ENCODE measurements at regions not wholly inside any gene's neighbourhood (a gene's known extent, or its start where the extent isn't known, plus 50 kb on each side); places are given as distances from the start of the nearest gene placed in this dataset.

DNA sequence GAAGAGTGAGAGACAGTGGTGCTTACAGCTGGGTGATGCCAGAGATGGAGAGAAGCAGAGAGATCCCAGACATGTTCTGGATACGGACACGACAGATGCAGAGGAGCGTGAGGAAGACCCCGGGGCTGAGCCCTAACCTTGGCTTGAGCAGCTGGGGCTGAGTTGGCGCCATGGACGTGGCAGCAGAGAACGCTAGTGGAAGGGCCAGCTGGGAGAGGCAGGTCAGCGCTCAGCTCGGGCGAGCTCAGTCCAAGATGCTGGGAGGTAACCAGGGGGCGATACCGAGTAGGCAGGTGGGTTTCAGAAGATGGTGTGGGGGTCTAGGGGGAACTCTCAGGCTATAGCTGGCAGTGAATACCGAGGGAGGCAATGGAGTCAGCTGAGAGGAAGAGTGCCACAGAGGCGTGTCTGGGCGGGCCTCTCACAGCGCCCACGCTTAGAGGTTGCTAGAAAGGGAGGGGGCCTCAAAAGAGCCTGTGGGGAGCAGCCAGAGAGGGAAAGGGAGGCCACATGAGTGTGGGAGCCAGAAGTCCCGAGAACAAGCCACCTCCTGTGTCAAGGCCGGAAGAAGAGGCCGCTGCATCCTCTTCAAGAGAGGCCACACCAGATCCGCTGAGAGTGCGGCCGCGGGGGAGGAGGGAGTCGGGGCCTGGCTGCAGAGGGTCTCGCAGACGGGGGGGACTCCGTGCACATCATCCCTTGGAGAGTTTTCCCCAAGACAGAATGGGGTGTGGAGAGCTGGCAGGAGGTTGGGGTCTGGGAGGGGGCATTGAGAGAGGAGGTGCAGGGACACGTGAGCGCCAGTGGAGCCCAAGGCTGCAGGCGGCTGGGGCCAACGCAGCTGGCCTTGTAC lies 57.0 kb upstream of the DIO3 start:
- H2AFZ ChIP-seq (ENCODE audit: low read length, unreplicated experiment): no peak overlapping the region
- H3K27ac ChIP-seq (ENCODE audit: low read depth, low read length): no peak overlapping the region
- H3K36me3 ChIP-seq (ENCODE audit: insufficient read depth, low read length): no peaks in the 10 kb centered on the region
- H3K4me1 ChIP-seq (ENCODE audit: control insufficient read depth, insufficient read depth, low read length, unreplicated experiment): no peaks in the 10 kb centered on the region
- H3K27me3 ChIP-seq (ENCODE audit: insufficient read depth, low read length): peaks cover 15% of the 10 kb centered on the region; the same call in 1 of the 2 replicates
- no peaks in the 10 kb centered on the region for H3K79me2 ChIP-seq (ENCODE audit: control insufficient read depth, insufficient read depth, low read length, unreplicated experiment)
- H3K4me3 ChIP-seq (ENCODE audit: low read depth, low read length): no peak overlapping the region

GRCh38 chr14:101505236-101505970 lies 55.9 kb upstream of the DIO3 start:
- Histone ChIP-seq H3K27me3 (ENCODE audit: insufficient read depth, low read length) (peaks cover 9% of the 10 kb centered on the region; the same call in 1 of the 2 replicates), H3K36me3 (ENCODE audit: insufficient read depth, low read length) (no peaks in the 10 kb centered on the region), H3K79me2 (ENCODE audit: control insufficient read depth, insufficient read depth, low read length, unreplicated experiment) (no peaks in the 10 kb centered on the region), H2AFZ (ENCODE audit: low read length, unreplicated experiment) (no peak overlapping the region), H3K27ac (ENCODE audit: low read depth, low read length) (no peak overlapping the region), H3K4me3 (ENCODE audit: low read depth, low read length) (no peak overlapping the region), H3K4me1 (ENCODE audit: control insufficient read depth, insufficient read depth, low read length, unreplicated experiment) (no peaks in the 10 kb centered on the region)

DNA sequence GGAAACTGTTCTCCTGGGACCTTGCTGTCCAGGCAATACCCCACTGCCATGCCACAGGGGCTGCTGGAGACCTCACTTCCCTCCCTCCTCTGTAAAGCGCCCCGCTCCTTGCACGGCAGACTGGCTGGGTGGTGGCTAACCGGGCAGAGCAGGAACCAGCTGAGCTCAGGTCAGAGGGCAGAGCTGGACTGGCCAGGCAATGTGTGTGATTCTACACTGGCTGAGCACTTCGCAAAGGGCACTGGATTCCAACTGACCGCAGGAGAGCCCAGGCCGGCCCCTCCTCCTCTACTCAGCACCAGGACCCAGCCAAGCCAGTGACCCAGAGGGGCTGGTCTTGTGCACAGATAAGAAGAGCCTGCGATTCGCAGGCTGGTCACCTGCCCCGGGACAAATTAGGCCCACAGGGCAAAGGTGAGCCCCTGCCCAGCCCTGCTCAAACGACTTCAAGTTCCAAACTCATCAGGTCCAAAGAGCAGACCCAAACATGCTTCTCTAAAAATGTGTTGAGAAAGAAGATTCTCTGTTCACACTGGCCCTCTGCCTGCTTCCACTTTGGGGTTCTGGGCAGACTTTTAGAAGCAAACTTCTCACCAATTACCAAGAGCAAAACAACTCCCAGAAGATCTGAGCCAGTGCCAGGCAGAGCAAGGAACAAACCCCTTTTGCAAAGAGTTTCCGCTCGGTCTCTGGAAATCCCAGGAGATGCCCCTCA lies 54.9 kb upstream of the DIO3 start:
- Histone ChIP-seq H3K4me1 (ENCODE audit: control insufficient read depth, insufficient read depth, low read length, unreplicated experiment) (no peaks in the 10 kb centered on the region), H3K4me3 (ENCODE audit: low read depth, low read length) (no peak overlapping the region), H3K27ac (ENCODE audit: low read depth, low read length) (no peak overlapping the region), H3K27me3 (ENCODE audit: insufficient read depth, low read length) (0 out of 2 replicates have a peak, but pooled peaks cover 9% of the 10 kb centered on the region), H3K79me2 (ENCODE audit: control insufficient read depth, insufficient read depth, low read length, unreplicated experiment) (no peaks in the 10 kb centered on the region), H3K36me3 (ENCODE audit: insufficient read depth, low read length) (no peaks in the 10 kb centered on the region), H2AFZ (ENCODE audit: low read length, unreplicated experiment) (no peak overlapping the region)

DNA sequence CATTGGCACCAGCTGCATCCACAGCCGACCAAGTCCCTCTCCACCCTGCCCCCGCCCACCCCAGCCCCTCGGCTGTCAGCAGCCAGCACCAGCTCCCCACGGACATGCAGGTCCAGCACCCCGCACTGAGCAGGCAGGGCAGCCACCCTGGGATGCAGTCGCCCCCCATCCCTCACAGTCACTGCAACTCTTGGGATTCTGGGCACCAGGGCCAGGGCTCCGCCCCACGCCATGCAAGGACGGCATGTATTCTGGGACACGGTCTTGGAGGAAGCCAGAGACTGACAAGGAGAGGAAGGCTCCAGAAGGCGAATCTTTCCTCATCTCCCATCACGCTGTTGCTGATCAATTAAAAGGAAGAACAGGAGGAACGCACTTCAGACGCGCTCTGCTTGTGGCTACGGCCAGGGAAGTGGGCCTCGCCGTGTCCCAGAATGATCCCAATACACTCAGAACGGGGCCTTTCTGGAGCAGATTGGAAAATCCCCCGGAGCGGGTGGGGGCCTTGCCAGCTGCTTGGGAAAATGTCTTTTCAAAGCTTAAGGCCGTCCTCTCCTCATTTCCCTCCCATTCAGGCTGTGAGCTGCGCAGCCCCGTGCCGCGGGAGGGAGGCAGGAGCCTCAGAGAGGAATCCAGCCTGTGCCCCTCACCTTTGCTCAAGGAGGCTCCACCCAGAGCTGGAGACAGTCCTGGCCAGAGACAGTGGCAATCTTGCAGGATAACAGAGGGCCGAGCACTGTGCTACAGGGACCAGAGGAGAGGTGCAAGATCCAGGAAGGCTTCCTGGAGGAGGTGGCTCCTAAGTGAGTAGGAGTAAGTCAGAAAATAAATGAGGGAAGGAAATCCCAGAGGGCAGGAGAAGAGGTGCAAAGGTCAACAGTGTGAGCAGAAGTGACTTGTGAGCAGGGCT lies 54.1 kb upstream of the DIO3 start:
- H3K4me3 ChIP-seq (ENCODE audit: low read depth, low read length): no peak overlapping the region
- H3K27me3 ChIP-seq (ENCODE audit: insufficient read depth, low read length): 0 out of 2 replicates have a peak, but pooled peaks cover 5% of the 10 kb centered on the region
- H3K79me2 ChIP-seq (ENCODE audit: control insufficient read depth, insufficient read depth, low read length, unreplicated experiment): no peaks in the 10 kb centered on the region
- H2AFZ ChIP-seq (ENCODE audit: low read length, unreplicated experiment): no peak overlapping the region
- no peak overlapping the region for H3K27ac ChIP-seq (ENCODE audit: low read depth, low read length)
- no peaks in the 10 kb centered on the region for H3K4me1 ChIP-seq (ENCODE audit: control insufficient read depth, insufficient read depth, low read length, unreplicated experiment)
- H3K36me3 ChIP-seq (ENCODE audit: insufficient read depth, low read length): no peaks in the 10 kb centered on the region

DNA sequence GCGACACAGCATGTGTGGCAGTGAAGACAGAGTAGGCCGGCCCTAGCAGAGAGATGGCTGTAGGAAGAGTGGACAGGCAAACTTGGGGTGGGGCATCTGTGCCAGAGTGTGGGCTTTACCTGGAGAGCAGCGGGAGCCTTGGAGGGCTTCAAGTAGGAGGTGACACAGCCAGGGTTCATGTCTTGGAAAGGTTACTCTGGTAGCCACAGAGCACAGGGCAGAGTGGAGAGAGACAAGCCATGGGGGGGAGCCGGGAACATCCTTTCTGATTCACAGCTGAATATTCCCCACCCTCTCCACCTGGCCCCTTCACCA lies 53.5 kb upstream of the DIO3 start:
- no peak overlapping the region for H3K4me3 ChIP-seq (ENCODE audit: low read depth, low read length)
- H3K4me1 ChIP-seq (ENCODE audit: control insufficient read depth, insufficient read depth, low read length, unreplicated experiment): no peaks in the 10 kb centered on the region
- no peaks in the 10 kb centered on the region for H3K36me3 ChIP-seq (ENCODE audit: insufficient read depth, low read length)
- no peak overlapping the region for H3K27ac ChIP-seq (ENCODE audit: low read depth, low read length)
- H3K79me2 ChIP-seq (ENCODE audit: control insufficient read depth, insufficient read depth, low read length, unreplicated experiment): no peaks in the 10 kb centered on the region
- no peaks in the 10 kb centered on the region for H3K27me3 ChIP-seq (ENCODE audit: insufficient read depth, low read length)
- H2AFZ ChIP-seq (ENCODE audit: low read length, unreplicated experiment): no peak overlapping the region

GRCh38 chr14:101508196-101508947 lies 52.9 kb upstream of the DIO3 start:
- no peak overlapping the region for H2AFZ ChIP-seq (ENCODE audit: low read length, unreplicated experiment)
- no peaks in the 10 kb centered on the region for H3K4me1 ChIP-seq (ENCODE audit: control insufficient read depth, insufficient read depth, low read length, unreplicated experiment)
- no peaks in the 10 kb centered on the region for H3K36me3 ChIP-seq (ENCODE audit: insufficient read depth, low read length)
- no peaks in the 10 kb centered on the region for H3K79me2 ChIP-seq (ENCODE audit: control insufficient read depth, insufficient read depth, low read length, unreplicated experiment)
- H3K27me3 ChIP-seq (ENCODE audit: insufficient read depth, low read length): no peaks in the 10 kb centered on the region
- no peak overlapping the region for H3K27ac ChIP-seq (ENCODE audit: low read depth, low read length)
- no peak overlapping the region for H3K4me3 ChIP-seq (ENCODE audit: low read depth, low read length)

GRCh38 chr14:101508948-101509729 lies 52.2 kb upstream of the DIO3 start:
- H3K4me3 ChIP-seq (ENCODE audit: low read depth, low read length): no peak overlapping the region
- no peaks in the 10 kb centered on the region for H3K36me3 ChIP-seq (ENCODE audit: insufficient read depth, low read length)
- no peak overlapping the region for H2AFZ ChIP-seq (ENCODE audit: low read length, unreplicated experiment)
- H3K27ac ChIP-seq (ENCODE audit: low read depth, low read length): no peak overlapping the region
- H3K27me3 ChIP-seq (ENCODE audit: insufficient read depth, low read length): no peaks in the 10 kb centered on the region
- H3K4me1 ChIP-seq (ENCODE audit: control insufficient read depth, insufficient read depth, low read length, unreplicated experiment): no peaks in the 10 kb centered on the region
- no peaks in the 10 kb centered on the region for H3K79me2 ChIP-seq (ENCODE audit: control insufficient read depth, insufficient read depth, low read length, unreplicated experiment)

GRCh38 chr14:101509730-101510371 lies 51.4 kb upstream of the DIO3 start:
- Histone ChIP-seq H3K36me3 (ENCODE audit: insufficient read depth, low read length) (no peaks in the 10 kb centered on the region), H3K79me2 (ENCODE audit: control insufficient read depth, insufficient read depth, low read length, unreplicated experiment) (no peaks in the 10 kb centered on the region), H3K4me1 (ENCODE audit: control insufficient read depth, insufficient read depth, low read length, unreplicated experiment) (no peaks in the 10 kb centered on the region), H2AFZ (ENCODE audit: low read length, unreplicated experiment) (no peak overlapping the region), H3K4me3 (ENCODE audit: low read depth, low read length) (no peak overlapping the region), H3K27ac (ENCODE audit: low read depth, low read length) (no peak overlapping the region), H3K27me3 (ENCODE audit: insufficient read depth, low read length) (no peaks in the 10 kb centered on the region)

- no peak overlapping the region for H3K27ac ChIP-seq (ENCODE audit: low read depth, low read length)
- no peaks in the 10 kb centered on the region for H3K4me1 ChIP-seq (ENCODE audit: control insufficient read depth, insufficient read depth, low read length, unreplicated experiment)
- H3K27me3 ChIP-seq (ENCODE audit: insufficient read depth, low read length): no peaks in the 10 kb centered on the region
- no peaks in the 10 kb centered on the region for H3K79me2 ChIP-seq (ENCODE audit: control insufficient read depth, insufficient read depth, low read length, unreplicated experiment)
- H2AFZ ChIP-seq (ENCODE audit: low read length, unreplicated experiment): no peak overlapping the region
- no peak overlapping the region for H3K4me3 ChIP-seq (ENCODE audit: low read depth, low read length)
- H3K36me3 ChIP-seq (ENCODE audit: insufficient read depth, low read length): no peaks in the 10 kb centered on the region
Observed at GRCh38 chr14:101511199-101511598, 50.1 kb upstream of the DIO3 start.
